NCI-H146 treated with DMSO at 0.1 percent for 48 hours (cell line): ENCODE measurements at regions not wholly inside any gene's neighbourhood (a gene's known extent, or its start where the extent isn't known, plus 50 kb on each side); places are given as distances from the start of the nearest gene placed in this dataset.

Source experiments
- DNase-seq: peaks from one replicate; lab custom pipeline; 2025; ENCODE audit not compliant: unreplicated experiment; lab: John Stamatoyannopoulos, UW

- DNase-seq = peak; percentile 9
Observed at GRCh38 chrX:38987198-38987651, 186.0 kb downstream of the MID1IP1 start.

GRCh38 chrX:38988301-38988700 lies 187.0 kb downstream of the MID1IP1 start:
- no peak for DNase-seq

- no peak for DNase-seq
Observed at GRCh38 chrX:38989076-38989475, 187.8 kb downstream of the MID1IP1 start.

GRCh38 chrX:38991656-38992440 lies 190.6 kb downstream of the MID1IP1 start:
- no peak for DNase-seq

GRCh38 chrX:38992441-38993096 lies 191.3 kb downstream of the MID1IP1 start:
- DNase-seq = no peak

GRCh38 chrX:38993500-38993899 lies 192.2 kb downstream of the MID1IP1 start:
- no peak for DNase-seq

GRCh38 chrX:38999099-38999498 lies 197.8 kb downstream of the MID1IP1 start:
- no peak for DNase-seq

- DNase-seq = no peak
Observed at GRCh38 chrX:38999967-39000745, 198.9 kb downstream of the MID1IP1 start.

- DNase-seq = no peak
Observed at GRCh38 chrX:39000802-39001201, 199.5 kb downstream of the MID1IP1 start.

GRCh38 chrX:39002466-39002865 lies 201.2 kb downstream of the MID1IP1 start:
- no peak for DNase-seq

- no peak for DNase-seq
Observed at GRCh38 chrX:39008549-39008948, 207.3 kb downstream of the MID1IP1 start.

GRCh38 chrX:39011454-39012221 lies 210.4 kb downstream of the MID1IP1 start:
- no peak for DNase-seq

- no peak for DNase-seq
Observed at GRCh38 chrX:39012621-39013111, 211.4 kb downstream of the MID1IP1 start.

GRCh38 chrX:39016556-39016955 lies 215.3 kb downstream of the MID1IP1 start:
- DNase-seq = no peak

GRCh38 chrX:39017077-39017476 lies 215.8 kb downstream of the MID1IP1 start:
- no peak for DNase-seq

GRCh38 chrX:39017716-39018115 lies 216.5 kb downstream of the MID1IP1 start:
- DNase-seq = no peak

GRCh38 chrX:39018541-39018940 lies 217.3 kb downstream of the MID1IP1 start:
- no peak for DNase-seq

GRCh38 chrX:39019056-39019455 lies 217.8 kb downstream of the MID1IP1 start:
- peak; percentile 78 for DNase-seq

- no peak for DNase-seq
Observed at GRCh38 chrX:39020051-39020669, 218.9 kb downstream of the MID1IP1 start.

- DNase-seq = no peak
Observed at GRCh38 chrX:39022106-39022505, 220.8 kb downstream of the MID1IP1 start.
